ENCODE measurements at regions not wholly inside any gene's neighbourhood (a gene's known extent, or its start where the extent isn't known, plus 50 kb on each side); places are given as distances from the start of the nearest gene placed in this dataset.

GRCh38 chr20:58162986-58163385, 65.5 kb downstream of the ANKRD60 start:
- no peak for DNase-seq

GRCh38 chr20:58161192-58161591, 67.3 kb downstream of the ANKRD60 start:
- DNase-seq, result no peak

GRCh38 chr20:58160451-58161061, 67.9 kb downstream of the ANKRD60 start:
- no peak for DNase-seq

GRCh38 chr20:58155148-58155925, 73.1 kb downstream of the ANKRD60 start:
- DNase-seq, result no peak

- no peak for DNase-seq
These were observed 74.3 kb downstream of the ANKRD60 start for GRCh38 chr20:58154113-58154512.

GRCh38 chr20:58153121-58153520, 75.3 kb downstream of the ANKRD60 start:
- no peak for DNase-seq

GRCh38 chr20:58150772-58151171, 77.7 kb downstream of the ANKRD60 start:
- DNase-seq, result no peak

GRCh38 chr20:58149437-58150091, 78.9 kb downstream of the ANKRD60 start:
- no peak for DNase-seq

- no peak for DNase-seq
These were observed 79.6 kb downstream of the ANKRD60 start for GRCh38 chr20:58148891-58149290.

- DNase-seq, result no peak
These were observed 80.7 kb downstream of the ANKRD60 start for GRCh38 chr20:58147628-58148370.

- DNase-seq, result no peak
These were observed 81.7 kb downstream of the ANKRD60 start for GRCh38 chr20:58146746-58147140.

- DNase-seq, result no peak
These were observed 82.2 kb downstream of the ANKRD60 start for GRCh38 chr20:58146081-58146745.

- DNase-seq, result no peak
These were observed 82.9 kb downstream of the ANKRD60 start for GRCh38 chr20:58145506-58146080.

- no peak for DNase-seq
These were observed 84.4 kb downstream of the ANKRD60 start for GRCh38 chr20:58144096-58144495.

GRCh38 chr20:58143531-58143930, 84.9 kb downstream of the ANKRD60 start:
- DNase-seq, result no peak

GRCh38 chr20:58142843-58143185, 85.6 kb downstream of the ANKRD60 start:
- no peak for DNase-seq

GRCh38 chr20:58141971-58142842, 86.2 kb downstream of the ANKRD60 start:
- no peak for DNase-seq

GRCh38 chr20:58141496-58141895, 87.0 kb downstream of the ANKRD60 start:
- no peak for DNase-seq

GRCh38 chr20:58140787-58141425, 87.5 kb downstream of the ANKRD60 start:
- DNase-seq, result no peak

GRCh38 chr20:58139849-58140786, 88.3 kb downstream of the ANKRD60 start:
- no peak for DNase-seq

Data from CD4-positive, alpha-beta T cell treated with Interleukin-17A for 1 hour (primary cell).